NCI-H345 treated with DMSO at 0.1 percent for 48 hours (cell line): ENCODE measurements at regions not wholly inside any gene's neighbourhood (a gene's known extent, or its start where the extent isn't known, plus 50 kb on each side); places are given as distances from the start of the nearest gene placed in this dataset.
"Not testable (repeated sequence)": the region's sequence is repeated elsewhere in the genome, so short reads cannot be mapped to it uniquely, and the experiment has no call there.

Source experiments
- DNase-seq: peaks from one replicate; lab custom pipeline; 2025; ENCODE audit not compliant: unreplicated experiment; lab: John Stamatoyannopoulos, UW

DNA sequence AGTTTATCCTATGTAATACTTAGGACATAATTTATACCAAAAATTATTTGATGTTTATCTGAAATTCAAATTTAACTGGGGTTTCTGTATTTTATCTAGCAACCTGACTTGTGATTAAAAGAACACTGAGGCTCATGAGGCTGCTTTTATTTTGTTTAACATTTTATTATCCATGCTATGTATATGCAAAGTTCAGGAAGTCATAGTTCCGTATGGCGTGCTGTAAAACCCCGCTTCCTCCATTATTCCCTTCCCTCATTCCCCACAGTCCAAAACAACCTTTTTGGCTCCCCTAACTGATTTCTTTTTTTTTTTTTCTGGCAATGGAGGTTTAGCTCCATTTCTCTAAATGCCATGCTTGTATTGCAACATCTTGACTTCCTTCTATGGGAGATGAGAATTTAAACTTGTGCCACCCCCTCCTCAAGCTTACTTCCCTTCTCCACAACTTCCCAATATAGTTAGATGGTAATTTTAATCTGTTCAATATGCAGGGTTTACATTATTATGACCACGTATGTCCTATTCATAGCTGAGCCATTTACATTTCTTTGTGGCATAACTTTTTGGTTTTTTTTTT, 138.0 kb upstream of the DNAH14 start:
- DNase-seq, result no peak

DNA sequence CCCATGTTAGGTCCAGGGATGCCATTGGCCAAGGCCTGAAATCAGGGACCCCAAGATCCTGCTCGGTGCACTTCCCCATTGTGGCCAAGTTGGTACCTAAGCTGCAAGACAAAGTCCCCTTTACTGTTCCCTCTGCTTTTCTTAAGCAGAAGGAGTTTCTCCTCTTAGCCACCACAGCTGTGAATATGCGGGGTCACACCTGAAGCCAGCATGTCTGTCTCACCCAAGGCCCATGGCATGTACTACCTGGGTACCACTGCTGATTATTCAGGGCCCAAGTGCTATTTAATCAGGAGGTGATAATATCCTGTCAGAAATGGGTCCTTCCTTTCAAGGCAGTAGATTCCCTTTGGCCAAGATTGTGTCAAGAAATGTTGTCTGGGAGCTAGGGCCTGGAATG, 133.9 kb upstream of the DNAH14 start:
- no peak for DNase-seq

DNA sequence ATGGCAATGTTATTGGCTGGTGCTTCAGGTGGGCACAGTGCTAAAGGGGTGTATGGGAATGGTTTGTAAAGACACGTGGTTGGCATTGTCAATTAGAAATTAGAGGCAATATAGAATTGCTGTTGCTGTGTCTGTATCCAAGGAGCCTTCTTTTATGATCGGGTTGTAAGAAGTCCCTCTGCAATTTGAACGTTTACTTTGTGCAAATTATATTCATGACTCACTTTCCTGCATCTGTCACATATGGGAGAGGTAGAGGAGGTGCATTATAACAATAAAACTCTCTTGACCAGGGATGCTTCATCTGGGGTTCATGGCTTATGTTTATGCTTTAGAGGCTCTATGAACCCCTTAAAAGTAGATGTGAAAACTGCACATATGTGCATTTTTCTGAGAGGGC, 130.4 kb upstream of the DNAH14 start:
- no peak for DNase-seq

DNA sequence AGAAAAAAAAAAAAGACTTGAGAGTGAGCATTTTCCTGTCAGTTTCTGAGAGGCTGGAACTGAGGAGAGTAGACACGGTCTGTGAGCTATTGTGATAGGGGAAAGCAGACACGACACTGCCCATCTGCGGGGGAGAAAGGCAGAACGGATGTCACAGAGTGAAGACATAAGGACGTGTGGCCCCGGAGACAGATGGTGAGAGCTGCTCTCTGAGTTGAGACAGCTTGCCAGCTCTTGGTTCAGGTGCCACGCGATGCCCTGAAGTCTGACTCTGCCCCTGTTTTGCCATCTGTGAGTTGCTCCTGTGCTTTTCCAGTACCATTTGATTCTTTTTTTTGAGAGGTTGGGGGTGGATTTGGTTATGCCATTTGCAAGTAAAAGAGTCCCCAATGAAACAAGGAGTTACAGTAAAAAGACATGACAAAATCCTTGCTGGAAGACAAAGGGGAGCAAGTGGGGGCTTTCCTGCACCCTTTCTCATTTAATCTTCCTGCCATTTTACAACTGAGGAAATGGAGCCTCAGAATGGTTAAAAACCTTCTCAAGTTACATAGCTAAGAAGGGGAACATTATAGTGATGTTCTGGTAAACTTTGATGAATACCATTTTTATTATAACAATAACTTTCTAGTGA, 128.9 kb upstream of the DNAH14 start:
- no peak for DNase-seq

DNA sequence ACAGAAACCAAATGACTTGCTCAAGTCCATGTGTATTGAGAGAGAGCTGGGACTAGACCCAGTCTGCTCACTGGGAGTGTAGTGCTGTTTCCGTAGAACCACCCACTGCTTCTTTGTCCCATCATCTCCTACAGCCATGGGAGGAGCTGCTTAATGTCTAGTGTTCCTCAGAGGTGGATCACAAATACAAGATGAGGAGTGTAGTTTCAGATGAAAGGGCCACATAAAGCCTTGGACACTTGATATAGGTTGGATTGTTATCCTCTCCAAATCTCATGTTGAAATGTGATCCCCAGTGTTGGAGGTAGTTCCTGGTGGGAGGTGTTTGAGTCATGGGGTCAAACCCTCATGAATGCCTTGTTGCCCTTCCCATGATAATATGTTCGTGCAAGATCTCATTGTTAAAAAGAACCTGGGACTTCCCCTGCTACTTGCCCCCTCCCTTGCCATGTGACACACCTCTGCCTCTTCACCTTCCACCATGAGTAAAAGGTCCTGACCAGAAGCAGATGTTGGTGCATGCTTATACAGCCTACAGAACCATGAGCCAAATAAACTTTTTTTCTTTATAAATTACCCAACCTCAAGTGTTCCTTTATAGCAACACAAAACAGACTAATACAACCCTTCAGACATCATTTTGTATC, 127.5 kb upstream of the DNAH14 start:
- no peak for DNase-seq

DNA sequence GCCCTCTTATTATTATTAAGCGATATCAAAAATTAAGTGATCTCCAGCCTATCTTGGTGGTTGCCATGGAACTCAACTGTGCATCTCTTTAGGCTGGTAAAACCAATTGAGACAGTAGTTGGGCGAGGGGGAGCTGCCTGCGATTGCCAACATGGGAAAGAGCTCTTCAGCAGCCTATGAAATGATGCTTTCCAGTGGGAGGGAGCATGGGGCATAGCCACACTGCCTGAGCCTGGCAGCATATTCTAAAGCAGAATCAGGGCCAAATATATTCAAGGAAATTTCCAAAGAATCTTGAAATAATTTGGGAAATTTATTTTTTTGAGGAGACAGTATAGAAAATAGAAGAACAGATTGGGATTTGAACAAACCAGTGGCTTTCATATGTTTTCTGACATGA, 126.9 kb upstream of the DNAH14 start:
- no peak for DNase-seq

DNA sequence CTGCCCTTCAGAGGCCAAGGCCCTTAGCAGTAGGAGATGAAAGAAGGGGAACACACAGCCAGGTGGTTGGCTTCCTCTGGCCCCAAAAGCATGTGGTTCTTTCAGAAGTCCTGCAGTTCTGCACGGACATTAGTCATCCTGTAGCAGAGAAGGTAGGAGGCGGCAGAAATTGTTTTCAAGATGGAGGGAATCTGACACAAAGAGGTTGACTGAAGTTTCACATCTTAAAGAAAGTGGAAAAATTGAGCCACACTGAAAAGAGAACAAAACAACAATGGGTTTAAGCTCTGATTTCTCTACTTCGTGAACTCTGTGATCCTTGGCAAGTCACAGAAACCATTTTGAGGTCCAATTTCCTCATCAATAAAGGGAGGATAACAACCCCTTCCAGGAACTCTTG, 125.3 kb upstream of the DNAH14 start:
- DNase-seq, result no peak

DNA sequence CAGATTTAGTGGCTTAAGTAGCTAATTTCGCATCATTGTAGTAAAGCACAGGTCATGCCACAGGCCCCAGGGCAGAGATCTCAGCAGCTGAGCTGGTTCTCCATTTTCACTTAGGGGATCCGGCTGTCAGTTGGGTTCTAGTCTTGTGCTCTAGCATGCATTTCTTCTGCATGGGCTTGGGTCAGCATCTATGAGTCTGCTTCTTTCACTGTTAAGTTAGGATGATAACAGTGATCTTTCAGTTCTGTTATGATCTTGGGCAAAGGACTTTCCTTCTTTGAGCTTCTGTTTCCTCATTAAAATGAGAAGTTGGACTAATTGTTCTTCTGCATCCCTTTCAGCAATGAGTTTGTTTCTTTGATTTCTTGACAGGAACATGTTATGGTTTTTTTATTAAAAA, 123.6 kb upstream of the DNAH14 start:
- DNase-seq, result no peak

DNA sequence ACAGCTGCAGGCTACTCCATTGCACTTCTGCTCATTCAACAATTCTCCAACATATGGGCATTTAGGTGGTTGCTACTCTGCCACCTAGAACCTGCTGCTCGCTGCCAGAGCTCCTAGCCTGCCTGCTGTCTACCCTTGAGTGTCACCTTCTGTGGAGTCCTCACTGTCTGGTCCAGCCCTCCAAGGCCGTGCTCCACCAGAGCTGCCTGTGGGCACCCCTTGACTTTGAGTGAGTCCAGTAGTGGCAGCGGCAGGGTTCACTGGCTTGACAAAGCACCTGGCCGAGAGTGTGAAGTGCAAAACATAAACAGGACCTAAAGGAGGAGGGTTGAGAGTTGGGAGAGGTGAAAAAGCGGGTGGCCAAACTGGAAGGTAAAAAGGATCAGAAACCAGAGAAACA, 120.3 kb upstream of the DNAH14 start:
- no peak for DNase-seq

DNA sequence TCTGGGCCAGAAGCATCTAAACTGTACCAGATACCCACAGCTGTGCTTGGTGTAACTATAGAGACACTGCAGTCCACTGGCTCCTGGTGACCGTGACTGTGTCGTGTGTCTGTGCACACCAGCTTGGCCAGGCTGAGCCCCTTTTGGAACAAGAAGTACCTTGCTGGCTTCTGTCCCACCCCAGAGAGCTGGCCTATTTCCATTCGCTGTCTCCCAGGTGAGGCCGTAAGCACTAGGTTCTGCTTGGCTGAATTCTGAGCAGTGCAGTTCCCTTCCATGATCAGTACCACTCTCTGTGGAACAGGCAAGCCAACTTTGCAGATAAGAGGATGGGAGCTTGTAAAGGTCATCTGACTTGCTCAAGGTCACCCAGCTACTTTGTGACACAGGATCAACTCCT, 119.9 kb upstream of the DNAH14 start:
- no peak for DNase-seq

DNA sequence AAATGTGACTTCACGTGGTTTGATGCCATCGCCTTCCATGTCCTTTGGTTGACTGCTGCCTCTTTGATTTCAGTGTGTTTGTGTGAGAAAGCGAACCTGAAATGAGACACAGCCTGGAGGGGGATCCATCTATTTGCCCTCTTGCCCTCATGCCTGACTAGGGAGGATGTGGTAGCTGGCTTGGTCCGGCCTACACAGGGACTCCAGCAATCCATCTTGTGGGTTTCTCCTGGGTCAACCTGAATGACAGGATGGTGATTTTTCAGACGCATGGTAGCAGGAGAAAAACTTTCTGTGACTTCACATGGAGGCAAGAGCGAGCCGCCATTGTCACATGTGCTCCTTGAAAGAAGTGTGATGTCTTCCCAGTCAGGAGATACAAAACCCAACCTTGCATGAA, 117.9 kb upstream of the DNAH14 start:
- no peak for DNase-seq

DNA sequence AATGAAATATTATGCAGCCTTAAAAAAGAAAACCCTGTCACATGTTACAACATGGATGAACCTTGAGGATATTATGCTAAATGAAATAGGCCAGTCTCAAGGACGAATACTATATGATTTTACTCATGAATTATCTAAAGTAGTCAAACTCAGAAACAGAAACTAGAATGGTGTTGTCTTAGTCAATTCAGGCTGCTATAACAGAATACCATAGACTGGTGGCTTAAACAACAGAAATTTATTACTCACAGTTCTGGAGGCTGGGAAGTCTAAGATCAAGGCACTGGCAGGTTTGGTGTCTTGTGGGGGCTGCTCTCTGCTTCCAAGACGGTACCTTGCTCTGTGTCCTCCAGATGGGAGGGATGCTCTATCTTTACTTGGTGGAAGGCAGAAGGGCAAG, 113.8 kb upstream of the DNAH14 start:
- DNase-seq, result no peak

DNA sequence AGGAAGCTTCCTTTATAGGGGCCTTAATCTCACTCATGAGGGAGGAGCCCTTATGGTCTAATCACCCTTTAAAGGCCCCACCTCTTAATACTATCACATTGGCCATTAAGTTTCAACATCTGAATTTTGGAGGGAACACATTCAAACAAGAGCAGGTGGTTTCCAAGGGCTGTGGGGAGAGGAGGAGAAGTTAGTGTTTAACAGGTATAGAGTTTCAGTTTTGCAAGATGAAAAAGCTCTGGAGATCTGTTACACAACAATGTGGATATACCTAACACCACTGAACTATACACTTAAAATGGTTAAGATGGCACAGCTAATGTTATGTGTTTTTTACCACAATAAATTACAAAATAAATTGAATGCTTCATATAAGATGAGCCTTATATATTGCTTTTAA, 113.4 kb upstream of the DNAH14 start:
- DNase-seq, result no peak

DNA sequence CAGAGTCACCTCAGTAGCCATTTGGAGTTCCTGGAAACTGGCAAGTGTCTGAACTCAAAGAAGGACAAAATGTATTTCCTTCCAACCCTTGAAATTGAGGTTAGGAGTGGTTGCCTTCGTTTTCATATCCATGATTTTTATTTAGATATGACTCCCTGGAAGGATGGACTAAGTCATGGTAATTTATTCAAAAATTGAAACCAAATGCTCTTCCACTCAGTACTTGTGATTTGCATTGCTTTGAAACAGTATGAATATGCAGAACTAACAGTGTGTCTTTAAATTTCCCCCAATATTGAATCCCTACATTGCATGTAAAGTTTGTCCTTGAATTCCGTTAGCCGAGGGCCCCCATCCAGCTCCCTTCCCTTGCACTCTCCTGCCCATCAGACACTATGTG, 112.1 kb upstream of the DNAH14 start:
- no peak for DNase-seq

DNA sequence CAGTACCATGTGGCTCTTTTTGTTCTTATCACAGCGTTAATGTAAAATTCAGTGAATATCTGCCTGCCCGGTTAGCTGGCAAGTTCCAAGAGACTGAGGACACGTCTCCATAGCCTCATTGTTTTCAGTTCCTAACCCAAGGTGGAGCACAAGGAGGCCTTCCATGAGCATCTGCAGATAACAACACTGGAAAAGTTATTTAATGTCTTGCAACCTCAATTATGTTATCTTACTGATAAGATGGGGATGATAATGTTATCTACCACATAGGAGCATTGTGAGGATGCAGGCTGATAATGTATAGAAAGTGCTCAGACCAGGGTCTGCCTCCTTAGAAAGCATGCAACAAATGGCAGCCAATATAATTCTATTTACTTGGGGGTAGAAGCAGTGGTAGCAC, 109.6 kb upstream of the DNAH14 start:
- no peak for DNase-seq

DNA sequence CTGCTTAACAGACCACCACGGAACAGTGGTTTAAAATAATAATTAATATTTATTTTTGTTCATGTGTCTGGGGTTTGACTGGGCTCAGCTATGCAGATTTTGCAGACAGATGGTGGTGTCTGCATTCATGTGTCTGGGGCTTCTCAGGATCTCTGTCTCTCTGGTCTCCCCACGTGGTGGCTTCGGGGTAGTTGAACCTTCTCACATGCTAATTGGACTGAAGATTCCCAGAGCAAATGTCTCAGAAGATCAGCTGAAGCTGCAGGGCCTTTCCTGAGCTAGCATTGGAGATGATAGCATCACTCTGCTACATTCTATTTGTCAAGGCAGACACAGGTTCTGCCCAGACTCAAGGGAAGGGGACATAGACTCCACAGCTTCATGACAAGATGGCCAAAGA, 109.1 kb upstream of the DNAH14 start:
- DNase-seq, result no peak

DNA sequence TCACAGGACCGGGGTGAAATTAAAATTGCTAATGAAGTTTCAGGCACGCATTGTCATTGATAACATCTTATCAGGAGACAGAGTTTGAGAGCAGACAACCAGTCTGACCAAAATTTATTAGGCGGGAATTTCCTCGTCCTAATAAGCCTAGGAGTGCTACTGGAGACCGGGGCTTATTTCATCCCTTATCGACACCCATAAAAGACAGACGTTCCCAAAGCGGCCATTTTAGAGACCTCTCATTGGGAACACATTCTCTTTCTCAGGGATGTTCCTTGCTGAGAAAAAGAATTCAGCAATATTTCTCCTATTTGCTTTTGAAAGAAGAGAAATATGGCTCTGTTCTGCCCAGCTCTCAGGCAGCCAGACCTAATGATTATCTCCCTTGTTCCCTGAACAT, 107.7 kb upstream of the DNAH14 start:
- DNase-seq, result not testable (repeated sequence)

DNA sequence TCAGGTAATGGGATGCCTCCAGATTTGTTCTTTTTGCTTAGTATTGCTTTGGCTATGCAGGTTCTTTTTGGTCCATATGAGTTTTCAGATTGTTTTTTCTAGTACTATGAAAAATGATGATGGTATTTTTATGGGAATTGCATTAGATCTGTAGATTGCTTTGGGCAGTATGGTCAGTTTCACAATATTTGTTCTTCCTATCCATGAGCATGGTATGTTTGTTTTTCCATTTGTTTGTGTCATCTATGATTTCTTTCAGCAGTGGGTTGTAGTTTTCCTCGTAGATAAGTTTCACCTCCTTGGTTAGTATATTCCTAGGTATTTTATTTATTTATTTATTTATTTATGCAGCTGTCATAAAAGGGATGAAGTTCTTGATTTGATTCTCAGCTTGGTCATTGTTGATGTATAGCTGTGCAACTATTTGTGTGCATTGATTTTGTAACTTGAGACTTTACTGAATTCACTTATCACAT, 103.9 kb upstream of the DNAH14 start:
- DNase-seq, result no peak

DNA sequence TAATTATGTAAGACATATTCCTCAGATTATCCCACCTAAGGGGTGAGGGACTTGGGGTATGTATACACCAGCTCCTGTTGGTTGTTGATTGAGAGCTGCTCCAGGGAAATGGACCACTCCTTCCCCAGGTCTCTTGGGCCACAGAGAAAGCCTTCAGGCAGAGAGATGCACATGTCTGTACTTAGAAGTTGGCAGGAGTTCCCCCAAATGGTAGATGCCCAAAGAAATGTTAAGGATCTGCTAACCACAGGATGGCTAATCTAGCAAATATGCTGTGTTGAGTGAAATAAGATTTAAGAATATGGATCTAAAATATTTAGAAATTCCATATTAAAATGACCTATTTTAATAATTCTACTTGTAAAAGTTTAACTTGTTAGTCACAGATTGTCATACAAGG, 100.8 kb upstream of the DNAH14 start:
- no peak for DNase-seq

DNA sequence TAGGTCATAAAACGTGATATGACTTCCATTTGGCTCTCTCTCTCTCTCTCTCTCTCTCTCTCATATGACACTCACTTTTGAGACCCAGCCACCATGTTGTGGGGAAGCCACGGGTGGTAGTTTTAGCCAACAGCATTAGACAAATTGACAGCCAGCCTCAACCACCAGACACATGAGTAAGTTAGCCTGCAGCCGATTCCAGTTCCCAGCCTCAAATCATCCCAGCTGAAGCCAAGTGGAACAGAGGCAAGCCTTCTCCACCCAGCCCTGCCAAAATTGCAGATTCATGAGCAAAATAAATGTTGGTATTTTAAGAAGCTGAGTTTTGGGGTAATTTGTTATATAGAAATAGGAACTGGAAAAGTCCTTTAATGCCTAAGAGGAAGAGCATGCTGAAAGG, 98.0 kb upstream of the DNAH14 start:
- no peak for DNase-seq

DNA sequence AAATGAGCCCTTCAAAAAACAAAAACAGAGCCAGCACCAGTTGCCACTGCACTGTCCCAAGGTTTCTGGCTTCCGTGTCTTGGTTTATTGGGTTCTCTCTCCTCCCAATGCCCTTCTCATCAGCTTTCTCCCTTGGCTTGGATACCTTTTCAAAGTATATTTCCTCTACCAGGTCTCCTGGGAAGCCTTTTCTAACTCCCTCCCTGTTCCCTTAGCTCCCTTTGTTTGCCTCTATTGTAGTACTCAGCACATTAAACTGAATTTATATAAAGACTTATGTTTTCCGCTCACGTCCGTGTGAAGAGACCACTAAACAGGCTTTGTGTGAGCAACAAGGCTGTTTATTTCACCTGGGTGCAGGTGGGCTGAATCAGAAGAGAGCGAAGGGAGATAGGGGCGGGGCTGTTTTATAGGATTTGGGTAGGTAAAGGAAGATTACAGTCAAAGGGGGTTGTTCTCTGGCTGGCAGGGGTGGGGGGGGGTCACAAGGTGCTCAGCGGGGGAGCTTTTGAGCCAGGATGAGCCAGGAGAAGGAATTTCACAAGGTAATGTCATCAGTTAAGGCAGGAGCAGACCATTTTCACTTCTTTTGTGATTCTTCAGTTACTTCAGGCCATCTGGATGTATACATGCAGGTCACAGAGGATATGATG, 89.7 kb upstream of the DNAH14 start:
- not testable (repeated sequence) for DNase-seq

DNA sequence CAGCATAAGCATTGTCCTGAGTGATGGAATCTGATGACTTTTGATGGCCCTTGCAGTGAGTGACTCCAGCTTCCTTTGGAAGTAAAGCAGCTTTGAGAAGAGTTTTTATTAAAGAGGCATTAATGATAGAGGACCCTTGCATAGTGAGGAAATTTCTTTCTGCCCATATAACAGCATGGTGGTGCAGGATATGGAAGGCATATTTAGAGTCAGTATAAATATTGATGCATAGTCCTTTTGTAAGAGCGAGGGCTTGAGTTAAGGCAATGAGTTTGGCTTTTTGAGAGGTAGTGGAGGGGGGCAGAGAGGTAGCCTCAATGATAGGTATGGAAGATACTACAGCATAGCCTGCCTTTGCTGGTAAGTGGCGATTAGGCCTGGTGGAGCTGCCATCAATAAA, 87.7 kb upstream of the DNAH14 start:
- DNase-seq, result not testable (repeated sequence)
